ENCODE measurements at regions not wholly inside any gene's neighbourhood (a gene's known extent, or its start where the extent isn't known, plus 50 kb on each side); places are given as distances from the start of the nearest gene placed in this dataset.

DNA sequence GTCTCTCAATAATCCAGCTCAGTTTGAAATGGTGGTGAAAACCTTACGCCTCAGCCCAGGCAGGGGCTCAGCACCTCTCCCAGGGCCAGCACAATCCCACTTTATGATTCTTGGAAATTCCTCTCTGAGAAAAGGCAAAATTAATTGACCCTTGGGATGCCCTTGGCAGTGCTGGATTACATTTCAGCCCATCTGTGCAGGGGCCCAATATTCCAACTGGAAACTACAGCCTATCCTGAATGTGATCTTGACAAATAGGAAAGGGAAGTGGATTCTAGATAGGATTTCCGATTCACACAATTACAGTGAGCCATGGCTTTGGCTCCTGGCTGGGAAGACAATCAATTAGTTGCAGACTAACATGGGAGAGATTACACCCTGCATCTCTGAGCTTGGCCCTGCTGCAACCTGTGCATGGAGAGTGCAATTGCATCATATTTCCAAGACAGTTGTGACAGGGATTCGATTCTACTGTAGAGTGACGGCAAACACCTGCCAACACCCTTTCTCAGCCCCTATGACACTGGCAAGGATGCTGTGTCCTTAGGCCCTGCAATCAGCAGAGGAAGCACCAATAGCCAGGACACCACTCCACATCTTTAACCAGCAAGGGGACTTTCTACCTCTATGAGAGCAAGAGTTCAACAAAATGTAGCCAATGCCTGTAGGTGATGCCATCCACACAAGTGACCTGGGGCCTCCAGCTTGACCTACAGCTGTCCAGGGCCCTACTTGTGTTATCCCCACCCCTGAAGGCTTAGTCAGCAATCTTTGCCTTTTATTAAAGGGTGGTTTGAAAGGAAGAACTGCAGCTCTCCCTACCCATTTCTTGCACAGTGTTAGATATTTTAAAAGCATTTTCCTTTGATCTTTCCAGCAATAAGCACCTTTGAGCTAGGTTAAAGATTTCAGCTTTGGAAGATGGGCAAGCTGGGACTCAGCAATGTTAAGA is 187.2 kb upstream of the HS6ST1 start:
- Mint-ChIP-seq H3K27ac (peak overlapping the region in 1 of 3 experiments; percentile 37), H3K9me3 (no peaks in the 10 kb centered on the region), H3K27me3 (ENCODE audit: low read depth) (peaks cover 11% of the 10 kb centered on the region), H3K4me3 (no peak overlapping the region), H3K4me1 (peaks cover 30% of the 10 kb centered on the region), H3K36me3 (ENCODE audit: low read depth) (no peaks in the 10 kb centered on the region)
- TF ChIP-seq, protein P1, sequence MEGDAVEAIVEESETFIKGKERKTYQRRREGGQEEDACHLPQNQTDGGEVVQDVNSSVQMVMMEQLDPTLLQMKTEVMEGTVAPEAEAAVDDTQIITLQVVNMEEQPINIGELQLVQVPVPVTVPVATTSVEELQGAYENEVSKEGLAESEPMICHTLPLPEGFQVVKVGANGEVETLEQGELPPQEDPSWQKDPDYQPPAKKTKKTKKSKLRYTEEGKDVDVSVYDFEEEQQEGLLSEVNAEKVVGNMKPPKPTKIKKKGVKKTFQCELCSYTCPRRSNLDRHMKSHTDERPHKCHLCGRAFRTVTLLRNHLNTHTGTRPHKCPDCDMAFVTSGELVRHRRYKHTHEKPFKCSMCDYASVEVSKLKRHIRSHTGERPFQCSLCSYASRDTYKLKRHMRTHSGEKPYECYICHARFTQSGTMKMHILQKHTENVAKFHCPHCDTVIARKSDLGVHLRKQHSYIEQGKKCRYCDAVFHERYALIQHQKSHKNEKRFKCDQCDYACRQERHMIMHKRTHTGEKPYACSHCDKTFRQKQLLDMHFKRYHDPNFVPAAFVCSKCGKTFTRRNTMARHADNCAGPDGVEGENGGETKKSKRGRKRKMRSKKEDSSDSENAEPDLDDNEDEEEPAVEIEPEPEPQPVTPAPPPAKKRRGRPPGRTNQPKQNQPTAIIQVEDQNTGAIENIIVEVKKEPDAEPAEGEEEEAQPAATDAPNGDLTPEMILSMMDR (IDR thresholded peaks at IDR 0.05; ENCODE audit: unreplicated experiment in 3 of 3), result no peak

DNA sequence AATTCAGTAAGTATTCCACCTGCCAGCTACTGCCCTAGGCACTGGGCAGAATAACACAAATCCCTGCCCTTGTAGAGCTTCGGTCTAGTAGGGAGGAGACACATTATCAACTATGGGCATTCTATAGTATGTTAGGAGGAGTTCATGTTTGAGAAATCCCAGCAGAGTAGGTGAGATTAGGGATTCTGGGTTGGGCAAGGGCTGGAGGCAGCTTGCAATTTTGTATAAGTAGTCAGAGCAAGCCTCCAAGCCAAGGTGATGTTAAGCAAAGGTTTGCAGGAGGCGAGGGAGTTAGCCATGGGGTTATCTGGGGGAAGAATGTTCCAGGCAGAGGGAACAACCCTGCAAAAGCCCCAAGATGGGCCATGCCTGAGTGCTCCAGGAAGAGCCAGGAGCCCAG is 187.9 kb upstream of the HS6ST1 start:
- Mint-ChIP-seq H3K9me3 (no peaks in the 10 kb centered on the region), H3K27me3 (ENCODE audit: low read depth) (peaks cover 11% of the 10 kb centered on the region), H3K4me3 (no peak overlapping the region), H3K4me1 (peaks cover 29% of the 10 kb centered on the region), H3K27ac (no peak overlapping the region), H3K36me3 (ENCODE audit: low read depth) (no peaks in the 10 kb centered on the region)
- TF ChIP-seq, protein P1 (IDR thresholded peaks at IDR 0.05; ENCODE audit: unreplicated experiment in 3 of 3), result no peak

DNA sequence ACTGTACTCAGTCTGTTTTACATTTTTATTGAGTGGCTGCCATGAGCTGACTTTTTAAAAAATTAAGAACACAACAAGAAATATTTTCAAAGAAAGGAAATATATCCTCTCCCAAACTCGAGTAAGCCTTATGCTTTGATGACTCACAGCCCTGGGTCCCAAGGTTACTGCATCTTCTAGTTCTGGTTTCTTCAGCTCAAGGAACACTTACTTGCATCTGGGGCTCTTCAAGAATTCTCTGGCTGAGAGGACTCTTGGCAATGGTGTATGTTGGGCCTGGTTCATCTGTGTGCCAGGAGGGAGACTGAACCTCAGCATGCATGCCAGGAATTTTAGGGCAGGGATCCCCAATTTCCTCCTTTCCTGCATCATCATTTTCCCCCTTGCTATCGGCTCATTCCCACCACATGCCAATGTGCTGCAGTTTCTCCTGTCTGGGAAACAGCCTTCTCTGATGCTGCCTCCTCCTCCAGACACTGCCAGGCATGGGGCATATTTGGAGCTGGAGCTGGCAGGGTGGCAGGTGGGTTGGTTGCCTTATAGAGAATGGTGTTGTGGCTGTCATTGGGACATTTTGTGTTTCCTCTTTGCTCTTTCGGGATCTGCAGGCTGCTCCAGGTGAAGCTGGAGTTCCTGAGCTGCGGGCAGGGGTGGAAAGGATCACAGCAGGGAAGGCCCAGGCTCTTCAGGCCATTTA is 192.2 kb upstream of the HS6ST1 start:
- Mint-ChIP-seq H3K4me3 (no peak overlapping the region), H3K27ac (no peak overlapping the region), H3K4me1 (peaks cover 16% of the 10 kb centered on the region), H3K9me3 (no peaks in the 10 kb centered on the region), H3K36me3 (ENCODE audit: low read depth) (no peaks in the 10 kb centered on the region), H3K27me3 (ENCODE audit: low read depth) (peaks cover 16% of the 10 kb centered on the region)
- TF ChIP-seq, protein P1 (IDR thresholded peaks at IDR 0.05; ENCODE audit: unreplicated experiment in 3 of 3), result no peak

DNA sequence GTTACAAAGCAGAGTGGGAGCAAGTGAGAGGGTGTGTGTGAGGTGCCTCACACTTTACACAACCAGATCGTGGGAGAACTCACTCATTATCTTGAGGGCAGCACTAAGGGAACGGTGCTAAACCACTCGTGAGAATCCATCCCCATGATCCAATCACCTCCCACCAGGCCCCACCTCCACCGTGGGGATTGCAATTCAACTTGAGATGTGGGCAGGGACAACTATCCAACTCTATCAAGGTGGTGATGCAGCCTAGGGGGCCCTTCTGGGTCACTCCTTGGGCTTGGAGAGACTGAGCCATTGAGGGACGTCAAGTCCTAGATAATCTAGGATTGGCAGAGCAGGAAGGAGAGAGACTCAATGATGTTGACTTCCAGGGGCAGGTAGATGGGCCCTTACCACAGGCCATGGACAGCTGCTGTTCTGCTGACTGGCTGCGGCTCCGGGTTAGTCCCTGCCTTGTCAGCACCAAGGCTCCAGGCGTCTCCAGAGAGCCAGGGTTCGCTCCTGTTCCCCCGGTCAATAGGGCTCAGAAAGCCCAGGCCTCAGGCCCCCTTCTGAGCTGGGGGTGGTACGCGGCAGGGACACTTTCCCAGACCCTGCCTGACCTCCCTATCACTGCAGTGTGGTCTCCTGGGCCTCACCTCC is 193.2 kb upstream of the HS6ST1 start:
- Mint-ChIP-seq H3K27me3 (ENCODE audit: low read depth) (peaks cover 11% of the 10 kb centered on the region), H3K4me1 (peaks cover 15% of the 10 kb centered on the region), H3K36me3 (ENCODE audit: low read depth) (no peaks in the 10 kb centered on the region), H3K27ac (peak overlapping the region; percentile 43 to 77 (median 71)), H3K9me3 (no peaks in the 10 kb centered on the region), H3K4me3 (no peak overlapping the region)
- TF ChIP-seq, protein P1 (IDR thresholded peaks at IDR 0.05; ENCODE audit: unreplicated experiment in 3 of 3), result no peak

DNA sequence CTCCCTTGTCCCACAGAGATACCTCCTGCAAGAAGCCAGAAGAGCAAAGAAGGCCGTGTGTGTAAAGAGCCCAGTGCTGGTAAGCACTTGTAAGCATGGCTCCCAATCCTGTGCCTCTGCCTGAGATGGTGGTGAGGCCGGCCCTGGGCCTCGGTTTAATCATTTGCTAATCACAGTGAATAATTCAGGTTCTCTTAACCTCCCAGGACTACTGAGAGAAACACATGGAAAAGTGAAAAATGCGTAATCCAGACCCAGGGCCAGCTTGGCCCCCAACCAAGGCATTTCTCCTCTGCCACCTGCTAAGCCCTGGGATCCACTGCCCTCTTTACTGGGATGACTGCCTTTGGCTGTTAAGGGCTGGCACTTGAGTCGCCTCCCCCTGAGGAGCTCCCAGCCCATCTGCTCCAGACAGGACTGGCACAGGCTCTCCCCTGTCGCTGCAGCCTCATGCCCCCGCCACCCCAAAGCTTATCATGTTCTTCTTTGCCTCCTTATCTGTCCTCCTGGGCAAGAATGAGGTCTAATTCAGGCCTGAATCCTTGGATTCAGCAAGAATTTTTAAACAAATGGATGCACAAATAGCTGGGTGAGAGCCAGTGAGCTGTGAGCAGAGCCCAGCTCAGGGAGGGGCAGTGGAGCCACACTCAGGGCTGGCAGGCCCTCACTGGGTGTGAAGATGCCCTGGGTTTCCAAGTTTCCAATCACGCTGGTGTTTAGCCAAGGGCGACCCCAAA is 193.9 kb upstream of the HS6ST1 start:
- H3K36me3 Mint-ChIP-seq (ENCODE audit: low read depth), result no peaks in the 10 kb centered on the region
- TF ChIP-seq, protein P1 (IDR thresholded peaks at IDR 0.05; ENCODE audit: unreplicated experiment in 3 of 3), result no peak
- H3K27ac Mint-ChIP-seq, result peak overlapping the region; percentile 43 to 77 (median 71)
- H3K9me3 Mint-ChIP-seq, result no peaks in the 10 kb centered on the region
- H3K27me3 Mint-ChIP-seq (ENCODE audit: low read depth), result peaks cover 9% of the 10 kb centered on the region
- no peak overlapping the region for H3K4me3 Mint-ChIP-seq
- H3K4me1 Mint-ChIP-seq, result peaks cover 15% of the 10 kb centered on the region

Measured in nephron (organoid).